B cell (primary cell): ENCODE measurements at regions not wholly inside any gene's neighbourhood (a gene's known extent, or its start where the extent isn't known, plus 50 kb on each side); places are given as distances from the start of the nearest gene placed in this dataset.

Experiments used
- ATAC-seq: fragments of 200-7000 bp; cut with Tn5 transposase; one replicate; pipeline ENCODE4 v1.10.0; 2021; ENCODE audit warnings: low read depth, mild to moderate bottlenecking, moderate number of reproducible peaks, moderate library complexity
- CTCF ChIA-PET: fragments of 350-600 bp; sonication (Branson Sonifier 250); formaldehyde crosslinking; loops from one replicate; lab custom pipeline; 2021; ENCODE audit warnings: antibody characterized with exemption, inconsistent platforms; lab: Charles Lee
- POLR2A ChIA-PET: fragments of 350-600 bp; sonication (Branson Sonifier 250); formaldehyde crosslinking; loops from one replicate; lab custom pipeline; 2021; ENCODE audit warnings: antibody characterized with exemption; lab: Charles Lee
- DNase-seq: peaks from one replicate; pipeline ENCODE4 v3.0.0; 2013
- H2AFZ ChIP-seq: 2 replicates; pipeline ENCODE4 v1.6.1; 2012; ENCODE audit warnings: mild to moderate bottlenecking, low read depth, low read length; ENCODE audit not compliant: insufficient read depth, poor library complexity, severe bottlenecking
- H3K27ac ChIP-seq, 2 donors: 1 replicate in 1 of 2; 2 replicates in 1 of 2; pipeline ENCODE4 v1.5.1; 2012 to 2013; ENCODE audit warnings: low read length in 2 of 2, mild to moderate bottlenecking in 2 of 2, moderate library complexity in 1 of 2
- H3K27me3 ChIP-seq, 4 experiments: fragments of 200-600 bp in 1 of 4; sonication (generic) in 1 of 4; replicated peaks in 1 of 4; 1 replicate in 2 of 4; 2 replicates in 2 of 4; pipeline versions ENCODE4 v1.6.1 to v1.7.0; 2013 to 2016; ENCODE audit warnings: low read length in 3 of 4, mild to moderate bottlenecking in 2 of 4, mixed read lengths in 1 of 4, moderate library complexity in 1 of 4; ENCODE audit not compliant: insufficient read depth in 4 of 4, control insufficient read depth in 3 of 4; ENCODE audit errors: control extremely low read depth in 1 of 4
- H3K36me3 ChIP-seq, 2 experiments: replicated peaks in 1 of 2; 1 replicate in 1 of 2; 2 replicates in 1 of 2; pipeline versions ENCODE4 v1.6.1 to v1.7.1; 2013; ENCODE audit warnings: low read length in 1 of 2; ENCODE audit not compliant: insufficient read depth in 2 of 2, control insufficient read depth in 1 of 2; ENCODE audit errors: control extremely low read depth in 1 of 2, extremely low read depth in 1 of 2
- H3K4me1 ChIP-seq, 2 donors: fragments of 200-600 bp in 1 of 2; sonication (generic) in 1 of 2; 1 replicate in 1 of 2; 2 replicates in 1 of 2; pipeline versions ENCODE4 v1.5.1 to v1.6.1; 2013 to 2017; ENCODE audit warnings: low read length in 2 of 2; ENCODE audit not compliant: control insufficient read depth in 2 of 2, insufficient read depth in 2 of 2
- H3K4me2 ChIP-seq: replicated peaks from 2 replicates; pipeline ENCODE3; 2012; ENCODE audit warnings: mild to moderate bottlenecking, low read depth, low read length; ENCODE audit not compliant: poor library complexity, severe bottlenecking
- H3K4me3 ChIP-seq, 5 experiments: fragments of 200-600 bp in 1 of 5; sonication (generic) in 1 of 5; 1 replicate in 3 of 5; 2 replicates in 2 of 5; pipeline versions ENCODE4 v1.5.1 to v1.7.0; 2011 to 2016; ENCODE audit warnings: low read length in 4 of 5, mild to moderate bottlenecking in 4 of 5, low read depth in 2 of 5, control low read depth in 1 of 5, moderate library complexity in 1 of 5; ENCODE audit not compliant: insufficient read depth in 1 of 5; ENCODE audit errors: control extremely low read depth in 1 of 5, extremely low read depth in 1 of 5
- H3K79me2 ChIP-seq: fragments of 200-600 bp; sonication (generic); one replicate; pipeline ENCODE4 v1.6.0; 2016; ENCODE audit warnings: low read length; ENCODE audit not compliant: control insufficient read depth, insufficient read depth
- H3K9ac ChIP-seq: fragments of 200-600 bp; sonication (generic); 2 replicates; pipeline ENCODE4 v1.6.1; 2017; ENCODE audit warnings: mild to moderate bottlenecking, low read length, moderate library complexity
- H3K9me3 ChIP-seq, 3 donors: one replicate each; pipeline versions ENCODE4 v1.6.1 to v1.7.1; 2013; ENCODE audit warnings: low read length in 2 of 3; ENCODE audit not compliant: control insufficient read depth in 2 of 3, insufficient read depth in 1 of 3; ENCODE audit errors: control extremely low read depth in 1 of 3
- H4K20me1 ChIP-seq: 2 replicates; pipeline ENCODE4 v1.6.0; 2012; ENCODE audit warnings: mild to moderate bottlenecking, low read length; ENCODE audit not compliant: insufficient read depth, control insufficient read depth, poor library complexity, severe bottlenecking
- H3K27ac Mint-ChIP-seq: one replicate; pipeline ENCODE4 v1.8.0; 2021; ENCODE audit warnings: mixed read lengths
- H3K27me3 Mint-ChIP-seq: one replicate; pipeline ENCODE4 v1.8.0; 2021; ENCODE audit warnings: mixed read lengths
- H3K4me1 Mint-ChIP-seq: one replicate; pipeline ENCODE4 v1.8.0; 2021; ENCODE audit warnings: mixed read lengths
- H3K4me3 Mint-ChIP-seq: one replicate; pipeline ENCODE4 v1.8.0; 2021; ENCODE audit warnings: mixed read lengths
- H3K9me3 Mint-ChIP-seq: one replicate; pipeline ENCODE4 v1.8.0; 2022; ENCODE audit warnings: mixed read lengths; ENCODE audit not compliant: insufficient read depth
- CTCF ChIP-seq: fragments of 200-600 bp; IDR thresholded peaks from one replicate; pipeline ENCODE4 v1.8.0; 2022; ENCODE audit warnings: antibody characterized with exemption, mild to moderate bottlenecking
- EZH2 ChIP-seq: IDR thresholded peaks from 2 replicates; pipeline ENCODE4 v1.6.1; 2012; ENCODE audit warnings: borderline replicate concordance, low read depth, mild to moderate bottlenecking, moderate library complexity, low read length; ENCODE audit not compliant: insufficient read depth, poor library complexity, severe bottlenecking
- WGBS: methylation state at CpG from one replicate; pipeline ENCODE4 v1.1.5; 2013; ENCODE audit warnings: missing lambda C conversion rate; ENCODE audit not compliant: insufficient coverage; 5-methylcytosine and 5-hydroxymethylcytosine counted together
- intact Hi-C: fragments of 100-400 bp; cut with micrococcal nuclease; formaldehyde crosslinking; loops from one replicate; pipeline ENCODE4 v1.10.0; 2022

GRCh38 chr10:16227674-16228073 is 209.1 kb upstream of the PTER start:
- POLR2A ChIA-PET: no interaction called here
- CTCF ChIA-PET: no interaction called here
- intact Hi-C loops: no loop called here
- no peak overlapping the region for H3K4me2 ChIP-seq
- H3K4me3 ChIP-seq: no peak overlapping the region
- H3K27ac ChIP-seq: no peak overlapping the region
- WGBS: no CpG with 5 or more reads among the region's 3 CpGs
- Mint-ChIP-seq H3K27me3 (no peaks in the 10 kb centered on the region), H3K27ac (no peak overlapping the region), H3K9me3 (peaks cover 13% of the 10 kb centered on the region), H3K4me3 (no peak overlapping the region), H3K4me1 (no peaks in the 10 kb centered on the region)
- no peak for ATAC-seq
- no peaks in the 10 kb centered on the region for H3K79me2 ChIP-seq
- no peaks in the 10 kb centered on the region for H3K27me3 ChIP-seq
- no peaks in the 10 kb centered on the region for H4K20me1 ChIP-seq
- no peak overlapping the region for H2AFZ ChIP-seq
- no peak for DNase-seq
- H3K36me3 ChIP-seq: no peaks in the 10 kb centered on the region
- no peaks in the 10 kb centered on the region for H3K4me1 ChIP-seq
- peaks cover 0 to 15% (median 2%) of the 10 kb centered on the region in 3 donors for H3K9me3 ChIP-seq
- no peak for TF ChIP-seq CTCF
- no peak for TF ChIP-seq EZH2
- no peak overlapping the region for H3K9ac ChIP-seq

- Histone ChIP-seq H3K4me2 (no peak overlapping the region), H3K36me3 (no peaks in the 10 kb centered on the region), H3K27ac (no peak overlapping the region), H3K79me2 (no peaks in the 10 kb centered on the region), H3K9me3 (peaks cover 0 to 15% (median 0%) of the 10 kb centered on the region in 3 donors), H4K20me1 (no peaks in the 10 kb centered on the region), H3K4me3 (no peak overlapping the region), H3K9ac (no peak overlapping the region), H3K27me3 (no peaks in the 10 kb centered on the region), H3K4me1 (no peaks in the 10 kb centered on the region), H2AFZ (no peak overlapping the region)
- TF ChIP-seq EZH2: no peak
- no peak for TF ChIP-seq CTCF
- intact Hi-C loops: no loop called here
- H3K27me3 Mint-ChIP-seq: no peaks in the 10 kb centered on the region
- ChIA-PET POLR2A (no interaction called here), CTCF (no interaction called here)
- no peak overlapping the region for H3K27ac Mint-ChIP-seq
- no peak overlapping the region for H3K4me3 Mint-ChIP-seq
- ATAC-seq (no peak), DNase-seq (no peak)
- no peaks in the 10 kb centered on the region for H3K4me1 Mint-ChIP-seq
- H3K9me3 Mint-ChIP-seq: peaks cover 7% of the 10 kb centered on the region
- no CpG with 5 or more reads among the region's 2 CpGs for WGBS
Measured at GRCh38 chr10:16231176-16231575, 205.6 kb upstream of the PTER start.
